ENCODE measurements at regions not wholly inside any gene's neighbourhood (a gene's known extent, or its start where the extent isn't known, plus 50 kb on each side); places are given as distances from the start of the nearest gene placed in this dataset.

DNA sequence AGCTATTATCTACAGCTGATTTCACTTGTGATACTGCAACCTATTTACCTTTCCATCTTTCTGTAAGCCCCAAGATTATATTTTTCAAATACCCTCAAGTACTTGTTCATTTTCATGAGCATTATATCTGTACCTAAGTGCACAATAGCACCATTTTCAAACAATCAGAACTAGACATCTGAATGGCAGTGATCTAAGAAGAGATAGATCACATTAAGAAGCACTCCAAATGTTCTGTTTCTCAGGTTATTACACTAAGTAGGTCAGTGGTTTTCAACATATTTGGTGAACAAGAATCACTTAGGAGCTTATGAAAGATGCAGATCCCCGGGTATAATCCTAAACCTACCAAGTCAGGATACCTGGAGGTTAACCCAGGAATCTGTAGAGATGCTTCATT lies 872.7 kb downstream of the DCDC2C start (continued):
- TF ChIP-seq, protein P1, sequence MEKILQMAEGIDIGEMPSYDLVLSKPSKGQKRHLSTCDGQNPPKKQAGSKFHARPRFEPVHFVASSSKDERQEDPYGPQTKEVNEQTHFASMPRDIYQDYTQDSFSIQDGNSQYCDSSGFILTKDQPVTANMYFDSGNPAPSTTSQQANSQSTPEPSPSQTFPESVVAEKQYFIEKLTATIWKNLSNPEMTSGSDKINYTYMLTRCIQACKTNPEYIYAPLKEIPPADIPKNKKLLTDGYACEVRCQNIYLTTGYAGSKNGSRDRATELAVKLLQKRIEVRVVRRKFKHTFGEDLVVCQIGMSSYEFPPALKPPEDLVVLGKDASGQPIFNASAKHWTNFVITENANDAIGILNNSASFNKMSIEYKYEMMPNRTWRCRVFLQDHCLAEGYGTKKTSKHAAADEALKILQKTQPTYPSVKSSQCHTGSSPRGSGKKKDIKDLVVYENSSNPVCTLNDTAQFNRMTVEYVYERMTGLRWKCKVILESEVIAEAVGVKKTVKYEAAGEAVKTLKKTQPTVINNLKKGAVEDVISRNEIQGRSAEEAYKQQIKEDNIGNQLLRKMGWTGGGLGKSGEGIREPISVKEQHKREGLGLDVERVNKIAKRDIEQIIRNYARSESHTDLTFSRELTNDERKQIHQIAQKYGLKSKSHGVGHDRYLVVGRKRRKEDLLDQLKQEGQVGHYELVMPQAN (conservative IDR thresholded peaks at IDR 0.05) = no peak
- TF ChIP-seq, protein P2, sequence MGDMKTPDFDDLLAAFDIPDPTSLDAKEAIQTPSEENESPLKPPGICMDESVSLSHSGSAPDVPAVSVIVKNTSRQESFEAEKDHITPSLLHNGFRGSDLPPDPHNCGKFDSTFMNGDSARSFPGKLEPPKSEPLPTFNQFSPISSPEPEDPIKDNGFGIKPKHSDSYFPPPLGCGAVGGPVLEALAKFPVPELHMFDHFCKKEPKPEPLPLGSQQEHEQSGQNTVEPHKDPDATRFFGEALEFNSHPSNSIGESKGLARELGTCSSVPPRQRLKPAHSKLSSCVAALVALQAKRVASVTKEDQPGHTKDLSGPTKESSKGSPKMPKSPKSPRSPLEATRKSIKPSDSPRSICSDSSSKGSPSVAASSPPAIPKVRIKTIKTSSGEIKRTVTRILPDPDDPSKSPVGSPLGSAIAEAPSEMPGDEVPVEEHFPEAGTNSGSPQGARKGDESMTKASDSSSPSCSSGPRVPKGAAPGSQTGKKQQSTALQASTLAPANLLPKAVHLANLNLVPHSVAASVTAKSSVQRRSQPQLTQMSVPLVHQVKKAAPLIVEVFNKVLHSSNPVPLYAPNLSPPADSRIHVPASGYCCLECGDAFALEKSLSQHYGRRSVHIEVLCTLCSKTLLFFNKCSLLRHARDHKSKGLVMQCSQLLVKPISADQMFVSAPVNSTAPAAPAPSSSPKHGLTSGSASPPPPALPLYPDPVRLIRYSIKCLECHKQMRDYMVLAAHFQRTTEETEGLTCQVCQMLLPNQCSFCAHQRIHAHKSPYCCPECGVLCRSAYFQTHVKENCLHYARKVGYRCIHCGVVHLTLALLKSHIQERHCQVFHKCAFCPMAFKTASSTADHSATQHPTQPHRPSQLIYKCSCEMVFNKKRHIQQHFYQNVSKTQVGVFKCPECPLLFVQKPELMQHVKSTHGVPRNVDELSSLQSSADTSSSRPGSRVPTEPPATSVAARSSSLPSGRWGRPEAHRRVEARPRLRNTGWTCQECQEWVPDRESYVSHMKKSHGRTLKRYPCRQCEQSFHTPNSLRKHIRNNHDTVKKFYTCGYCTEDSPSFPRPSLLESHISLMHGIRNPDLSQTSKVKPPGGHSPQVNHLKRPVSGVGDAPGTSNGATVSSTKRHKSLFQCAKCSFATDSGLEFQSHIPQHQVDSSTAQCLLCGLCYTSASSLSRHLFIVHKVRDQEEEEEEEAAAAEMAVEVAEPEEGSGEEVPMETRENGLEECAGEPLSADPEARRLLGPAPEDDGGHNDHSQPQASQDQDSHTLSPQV (IDR thresholded peaks at IDR 0.05) = no peak
- TF ChIP-seq, protein P3, sequence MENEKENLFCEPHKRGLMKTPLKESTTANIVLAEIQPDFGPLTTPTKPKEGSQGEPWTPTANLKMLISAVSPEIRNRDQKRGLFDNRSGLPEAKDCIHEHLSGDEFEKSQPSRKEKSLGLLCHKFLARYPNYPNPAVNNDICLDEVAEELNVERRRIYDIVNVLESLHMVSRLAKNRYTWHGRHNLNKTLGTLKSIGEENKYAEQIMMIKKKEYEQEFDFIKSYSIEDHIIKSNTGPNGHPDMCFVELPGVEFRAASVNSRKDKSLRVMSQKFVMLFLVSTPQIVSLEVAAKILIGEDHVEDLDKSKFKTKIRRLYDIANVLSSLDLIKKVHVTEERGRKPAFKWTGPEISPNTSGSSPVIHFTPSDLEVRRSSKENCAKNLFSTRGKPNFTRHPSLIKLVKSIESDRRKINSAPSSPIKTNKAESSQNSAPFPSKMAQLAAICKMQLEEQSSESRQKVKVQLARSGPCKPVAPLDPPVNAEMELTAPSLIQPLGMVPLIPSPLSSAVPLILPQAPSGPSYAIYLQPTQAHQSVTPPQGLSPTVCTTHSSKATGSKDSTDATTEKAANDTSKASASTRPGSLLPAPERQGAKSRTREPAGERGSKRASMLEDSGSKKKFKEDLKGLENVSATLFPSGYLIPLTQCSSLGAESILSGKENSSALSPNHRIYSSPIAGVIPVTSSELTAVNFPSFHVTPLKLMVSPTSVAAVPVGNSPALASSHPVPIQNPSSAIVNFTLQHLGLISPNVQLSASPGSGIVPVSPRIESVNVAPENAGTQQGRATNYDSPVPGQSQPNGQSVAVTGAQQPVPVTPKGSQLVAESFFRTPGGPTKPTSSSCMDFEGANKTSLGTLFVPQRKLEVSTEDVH (IDR thresholded peaks at IDR 0.05; ENCODE audit: low read depth, partially characterized antibody) = no peak

Measured in GM12878 (cell line).